Fibroblast of skin of left biceps (primary cell): ENCODE measurements at regions not wholly inside any gene's neighbourhood (a gene's known extent, or its start where the extent isn't known, plus 50 kb on each side); places are given as distances from the start of the nearest gene placed in this dataset.

Experiments used
- DNase-seq, 2 experiments: peaks; one replicate each; pipeline ENCODE4 v3.0.0-alpha.2; 2013; ENCODE audit warnings: low read depth in 2 of 2

DNA sequence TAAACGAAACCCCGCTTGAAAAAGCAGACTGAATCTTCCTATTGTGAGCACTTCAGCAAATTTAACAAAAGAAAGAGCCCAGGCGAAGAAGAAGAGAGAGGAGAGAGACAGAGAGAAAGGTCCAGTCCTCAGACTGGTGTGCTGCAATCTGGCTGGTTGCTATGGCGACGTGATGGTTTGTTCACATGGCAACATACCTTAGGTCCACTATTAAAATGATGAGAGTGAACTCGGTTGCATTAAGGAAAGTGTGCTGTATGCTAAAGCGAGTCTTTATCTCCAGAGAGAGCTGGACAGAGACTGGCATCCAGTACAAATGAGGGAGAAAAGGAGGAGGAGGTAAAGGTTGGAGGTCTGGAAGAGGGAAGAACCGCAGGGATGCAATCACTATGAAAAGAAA lies 271.8 kb upstream of the ZFHX3 start:
- DNase-seq = no peak

DNA sequence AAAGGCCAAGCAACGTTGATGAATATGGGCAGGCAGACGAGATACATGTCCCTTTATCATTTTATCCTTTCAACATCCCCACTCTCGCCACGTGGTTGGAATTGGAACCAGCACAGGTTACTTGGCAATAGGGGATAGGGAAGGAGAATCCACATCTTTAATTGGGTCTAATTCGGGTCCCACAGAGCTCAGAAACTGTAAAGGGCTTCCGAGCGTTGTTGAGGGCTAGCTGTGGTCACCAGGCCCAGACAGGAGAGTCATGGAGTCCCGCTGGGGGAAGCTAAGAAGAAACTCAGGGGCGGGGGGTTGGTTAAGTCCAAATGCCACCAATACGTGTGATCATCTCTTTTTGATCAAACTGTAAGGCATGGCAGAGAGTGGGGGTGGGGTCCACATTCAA lies 271.3 kb upstream of the ZFHX3 start:
- DNase-seq = no peak

DNA sequence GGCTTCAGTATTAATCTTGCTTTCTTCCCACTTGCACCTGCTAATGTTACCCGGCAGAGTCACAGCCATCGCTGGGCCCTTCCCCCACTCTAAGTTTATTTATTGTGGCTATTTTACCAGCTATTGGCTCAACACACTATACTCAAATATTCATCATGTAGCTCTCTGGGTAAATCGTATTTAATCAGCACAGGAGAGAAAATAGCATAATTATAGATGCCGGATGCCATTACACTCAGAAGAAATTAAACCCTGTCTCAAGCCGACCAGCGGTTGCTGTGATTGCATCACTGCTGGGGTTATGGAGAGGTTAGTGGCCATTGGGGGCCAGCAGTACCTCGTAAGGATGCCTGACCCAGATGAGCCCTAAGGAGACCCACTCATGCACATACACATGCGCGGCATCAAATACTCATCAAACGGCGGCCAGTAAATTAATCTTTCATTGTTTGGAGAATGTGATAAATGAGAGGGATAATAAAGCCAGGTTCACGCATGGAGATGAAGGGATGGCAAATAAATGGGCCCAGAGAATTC lies 269.5 kb upstream of the ZFHX3 start:
- DNase-seq = no peak

DNA sequence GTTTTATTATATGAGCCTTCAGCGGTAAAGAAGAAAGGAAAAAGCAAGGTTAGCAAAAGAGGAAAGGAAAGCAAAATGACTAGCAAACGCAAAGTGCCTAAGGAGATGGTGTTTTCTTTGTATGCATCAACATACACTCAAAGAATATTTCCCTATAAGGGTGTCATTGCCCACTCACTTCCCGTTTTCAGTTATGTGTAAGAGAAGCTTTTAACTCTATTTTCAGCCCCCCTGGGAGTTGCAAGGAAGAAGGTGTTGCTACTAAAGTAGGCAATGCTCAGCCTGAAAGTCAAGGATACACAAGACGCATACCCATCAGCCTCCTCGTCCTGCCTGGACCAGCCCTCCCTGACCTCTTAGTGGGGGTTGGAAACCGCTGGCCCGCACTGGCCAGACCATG lies 267.7 kb upstream of the ZFHX3 start:
- no peak for DNase-seq

DNA sequence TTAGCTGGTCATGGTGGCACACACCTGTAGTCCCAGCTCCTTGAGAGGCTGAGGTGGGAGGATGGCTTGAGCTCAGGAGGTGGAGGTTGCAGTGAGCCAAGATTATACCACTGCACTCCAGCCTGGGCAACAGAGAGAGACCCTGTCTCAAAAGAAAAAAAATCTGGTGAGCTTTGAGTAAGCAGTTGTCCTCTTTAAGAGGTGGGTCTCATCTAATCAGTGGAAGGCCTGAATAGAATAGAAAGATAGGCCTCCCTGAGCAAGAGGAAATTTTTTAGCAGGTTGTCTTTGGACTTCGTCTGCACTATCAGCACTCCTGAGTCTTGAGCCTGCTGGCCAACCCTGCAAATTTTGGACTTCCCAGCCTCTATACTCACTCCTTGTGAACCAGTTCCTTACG lies 266.0 kb upstream of the ZFHX3 start:
- no peak for DNase-seq

DNA sequence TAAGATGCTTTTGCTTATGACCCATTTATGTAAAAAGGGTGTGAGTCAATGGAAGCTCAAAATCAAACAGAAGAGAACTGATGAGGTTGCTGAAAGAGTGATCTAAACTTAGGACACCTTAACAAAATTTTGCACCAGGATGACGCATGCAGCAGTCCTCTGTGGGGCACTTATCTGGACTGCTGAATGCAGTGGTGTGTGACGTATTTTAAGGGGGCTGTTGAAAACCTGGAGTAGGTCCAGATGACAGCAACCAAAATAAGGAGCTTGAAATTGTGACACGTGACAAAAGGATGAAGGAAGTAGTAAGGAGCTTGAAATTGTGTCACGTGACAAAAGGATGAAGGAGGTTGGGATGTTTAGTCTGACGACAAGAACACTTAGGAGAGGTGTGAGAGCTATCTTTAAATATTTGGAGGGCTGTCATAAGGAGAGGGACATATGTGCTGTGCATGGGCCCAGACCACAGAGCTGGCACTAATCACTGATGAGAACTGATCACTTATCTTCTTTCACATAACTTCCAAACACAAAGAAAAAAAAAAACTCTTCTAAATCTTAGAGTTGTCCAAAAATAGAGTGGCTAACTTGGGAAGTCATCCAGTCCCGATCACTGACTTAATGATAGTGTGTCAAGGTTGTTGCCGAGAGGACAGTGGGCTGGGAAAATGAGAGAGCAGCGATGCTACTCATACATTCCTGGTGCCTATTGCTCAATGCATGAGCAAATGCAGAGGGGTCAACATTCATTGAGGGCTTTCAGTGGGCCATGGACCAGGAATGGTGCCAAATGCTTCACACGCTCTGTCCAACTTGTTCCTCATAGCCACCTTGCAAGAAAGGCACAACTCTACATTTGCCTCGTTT lies 264.2 kb upstream of the ZFHX3 start:
- no peak for DNase-seq

DNA sequence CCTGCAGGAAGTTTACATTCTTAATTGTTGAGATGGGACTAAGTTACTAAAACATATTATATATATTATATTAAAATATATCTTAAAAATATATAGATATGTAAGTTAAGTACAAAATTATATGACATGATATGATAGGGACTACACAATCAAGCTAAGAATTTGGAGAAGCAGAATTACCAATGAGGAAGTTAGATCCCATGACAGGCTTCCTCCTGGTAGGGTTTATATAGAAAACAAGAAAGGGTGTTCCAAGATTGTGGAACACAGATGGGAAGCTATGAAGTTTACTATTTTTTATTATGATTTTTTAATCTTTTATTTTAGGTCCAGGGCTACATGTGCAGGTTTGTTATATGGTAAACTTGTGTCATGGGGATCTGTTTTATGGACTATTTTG lies 260.8 kb upstream of the ZFHX3 start:
- no peak for DNase-seq

DNA sequence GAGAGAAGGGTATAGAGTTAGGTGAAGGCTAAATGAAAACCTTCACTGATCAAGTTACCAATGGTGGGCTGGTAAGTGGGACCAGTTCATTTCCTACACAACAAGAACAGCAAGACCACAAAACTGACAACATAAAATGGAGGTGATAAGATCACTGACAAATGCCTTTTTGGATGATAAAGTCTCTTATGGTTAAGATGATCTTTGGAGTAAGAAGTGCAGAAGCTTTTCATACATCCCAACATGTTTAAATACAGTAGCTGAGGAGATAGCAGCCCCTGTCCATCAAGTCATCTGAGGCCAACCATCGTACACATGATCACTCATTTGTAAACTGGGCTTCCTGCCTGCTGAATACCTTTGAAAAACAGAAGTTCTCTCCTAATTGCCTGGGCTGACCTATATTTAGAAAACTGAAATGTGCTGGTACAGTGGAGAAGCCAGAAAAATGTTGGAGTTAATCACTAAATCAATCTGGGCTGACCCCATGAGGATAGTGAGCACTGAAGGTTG lies 259.0 kb upstream of the ZFHX3 start:
- DNase-seq = no peak

DNA sequence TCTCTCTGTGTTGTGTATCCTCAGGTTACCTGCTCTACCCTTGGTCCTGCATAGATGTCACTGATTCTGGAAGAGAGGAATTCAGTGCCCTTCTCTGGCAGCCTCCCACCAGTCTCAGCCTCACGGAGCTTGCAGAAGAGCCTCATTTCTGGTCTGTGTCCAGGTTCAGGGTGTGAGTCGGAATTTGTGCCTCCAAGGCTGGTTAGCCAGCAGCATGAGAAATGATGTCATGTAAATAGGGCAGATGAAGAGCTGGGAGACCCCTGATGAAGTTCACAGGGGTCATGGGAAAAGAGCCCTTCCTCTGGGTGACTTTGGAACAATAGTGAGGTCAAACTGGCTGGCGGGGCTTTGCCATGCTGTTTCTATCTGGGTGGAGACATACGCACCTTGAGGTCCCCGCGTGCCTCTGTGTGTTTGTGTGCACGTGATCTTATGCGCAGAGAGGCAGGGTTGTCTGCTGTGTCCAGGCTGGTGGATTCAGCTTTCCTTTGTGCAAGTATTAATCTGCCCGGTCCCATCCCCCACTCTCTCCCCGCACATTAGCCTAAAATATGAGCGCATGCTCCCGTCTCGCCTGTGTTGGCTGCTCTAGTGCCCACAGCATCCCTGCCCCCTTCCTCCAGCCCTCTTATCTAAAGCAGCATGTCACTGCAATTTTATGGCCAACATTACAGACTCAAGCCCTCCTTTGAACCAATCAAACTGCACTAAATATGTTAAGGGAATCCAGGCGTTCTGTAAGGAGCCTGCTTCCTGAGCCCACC lies 256.3 kb upstream of the ZFHX3 start:
- no peak for DNase-seq

DNA sequence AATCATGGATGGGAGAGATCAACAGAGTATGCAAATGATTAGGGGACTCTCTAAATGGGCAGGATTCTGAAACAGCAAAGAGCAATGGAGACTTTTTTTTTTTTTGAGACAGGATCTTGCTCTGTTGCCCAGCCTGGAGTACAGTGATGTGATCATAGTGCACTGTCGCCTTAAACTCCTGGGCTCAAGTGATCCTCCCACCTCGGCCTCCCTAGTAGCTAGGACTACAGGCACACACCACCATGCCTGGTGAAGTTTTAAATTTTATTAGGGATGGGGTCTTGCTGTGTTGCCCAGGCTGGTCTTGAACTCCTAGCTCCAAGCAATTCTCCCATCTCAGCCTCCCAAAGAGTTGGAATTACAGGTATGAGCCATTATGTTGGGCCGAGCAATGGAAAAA lies 255.0 kb upstream of the ZFHX3 start:
- DNase-seq = no peak

DNA sequence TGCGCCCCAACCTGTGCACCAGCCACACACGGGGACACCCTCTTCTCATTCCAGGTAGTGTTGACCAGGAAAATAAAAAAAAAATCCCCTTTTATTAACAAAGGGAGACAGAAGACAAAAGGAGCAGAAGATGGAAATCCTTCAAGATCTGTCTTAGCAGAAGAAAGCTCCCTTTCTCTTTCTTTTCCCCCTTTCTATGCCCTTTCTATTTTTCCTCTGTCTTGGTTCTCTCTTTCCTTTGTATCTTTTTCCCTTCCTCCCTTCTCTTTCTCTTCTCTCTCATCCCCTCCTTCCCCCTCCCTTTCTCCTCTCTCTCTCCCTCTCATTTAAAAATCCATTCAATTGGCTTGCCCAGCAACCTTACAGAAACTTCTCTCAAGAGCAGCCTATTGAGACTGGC lies 254.1 kb upstream of the ZFHX3 start:
- no peak for DNase-seq

DNA sequence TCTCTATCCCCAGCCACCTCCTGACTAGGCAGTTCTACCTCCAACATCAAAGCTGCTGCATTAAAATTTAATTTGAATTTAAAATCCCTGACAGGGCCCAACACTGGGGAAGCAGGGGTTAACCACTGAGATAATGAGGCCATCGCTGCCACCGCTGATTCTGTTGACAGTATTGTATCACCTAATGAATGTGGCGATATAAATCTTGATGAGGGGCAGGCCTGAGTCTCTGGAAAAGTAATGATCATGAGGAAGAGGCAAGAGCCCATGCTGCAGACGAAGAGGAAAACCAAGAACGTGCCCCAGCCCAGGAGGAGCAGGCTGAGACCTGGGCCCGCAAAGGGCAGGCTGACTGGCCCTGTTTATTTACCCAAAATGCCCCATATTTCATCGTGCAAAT lies 251.4 kb upstream of the ZFHX3 start:
- DNase-seq = no peak

DNA sequence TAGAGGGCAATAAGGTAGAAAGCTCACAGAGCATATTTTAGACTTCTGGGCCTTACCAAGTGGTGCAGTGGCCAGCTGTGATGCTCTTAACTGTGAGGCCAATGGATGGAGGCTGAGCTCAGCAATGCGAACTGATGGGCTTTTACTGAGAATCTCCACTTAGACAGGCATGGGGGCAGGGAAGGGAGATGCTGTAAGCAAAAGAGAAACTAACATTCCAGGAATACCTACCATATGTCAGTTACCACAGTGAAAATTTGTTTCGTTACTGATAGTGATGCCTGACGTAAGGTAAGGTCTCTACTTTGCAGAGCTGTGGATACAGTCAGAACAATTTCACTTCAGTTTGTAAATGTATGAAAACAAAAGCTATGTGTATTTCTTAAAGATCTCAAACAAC lies 250.6 kb upstream of the ZFHX3 start:
- peak; percentile 19 to 24 for DNase-seq

DNA sequence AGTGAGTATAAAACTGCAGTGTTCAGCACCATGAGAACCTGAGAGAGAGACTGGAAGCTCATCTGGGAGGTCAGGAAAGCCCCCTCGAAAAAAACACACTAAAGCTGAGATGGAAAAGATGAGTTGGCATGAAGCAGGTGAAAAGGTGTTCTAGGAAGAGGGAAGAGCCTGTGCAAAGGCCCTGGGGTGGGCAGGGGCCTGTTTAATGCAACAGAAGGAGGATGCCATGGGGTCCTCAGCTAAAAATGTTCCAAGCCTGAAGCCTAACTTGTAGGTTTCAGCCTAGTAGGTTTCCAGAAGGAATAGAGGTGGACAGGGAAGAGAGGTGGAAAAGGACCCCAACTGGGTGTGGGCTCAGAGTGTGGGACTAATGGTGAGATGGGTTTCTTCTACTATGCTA lies 242.3 kb upstream of the ZFHX3 start:
- no peak for DNase-seq

DNA sequence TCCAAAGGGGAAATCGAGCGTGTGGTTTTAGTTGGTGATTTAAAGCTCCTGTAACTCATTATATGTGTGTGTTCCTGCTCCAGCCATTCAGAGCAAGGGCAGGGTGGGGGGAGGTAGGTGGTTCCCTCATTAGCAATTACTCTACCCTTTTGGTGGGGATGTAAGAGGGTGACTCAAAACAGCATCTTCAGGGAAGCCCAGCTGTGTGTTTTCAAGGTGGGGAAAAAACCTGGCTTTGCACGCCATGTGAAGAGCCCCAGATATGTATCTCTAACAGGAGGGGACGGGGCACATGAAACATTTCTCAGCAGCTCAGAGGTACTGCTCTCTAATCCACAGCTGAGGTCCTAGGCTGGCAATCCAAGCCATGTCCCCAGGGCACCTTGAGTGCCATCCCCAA lies 241.3 kb upstream of the ZFHX3 start:
- no peak for DNase-seq

DNA sequence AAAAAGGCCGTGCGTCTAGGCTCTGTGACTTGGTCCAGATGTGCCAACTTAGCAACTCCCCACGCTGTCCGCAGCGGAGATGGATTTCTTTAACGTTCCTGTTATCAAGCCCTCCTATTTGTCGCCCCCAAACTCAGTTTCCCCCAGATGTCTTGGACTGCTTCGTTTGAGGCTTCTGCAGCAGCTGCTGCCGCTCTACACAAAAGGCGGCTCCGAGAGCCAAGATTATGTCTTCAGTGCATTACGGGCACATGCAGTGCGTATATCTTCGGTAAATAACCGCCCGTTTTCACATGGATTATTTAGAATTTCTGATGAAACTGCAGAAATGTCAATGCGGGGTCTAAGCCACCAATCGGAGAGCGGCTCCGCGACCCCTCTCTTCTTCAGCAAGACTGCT lies 240.6 kb upstream of the ZFHX3 start:
- no peak for DNase-seq

DNA sequence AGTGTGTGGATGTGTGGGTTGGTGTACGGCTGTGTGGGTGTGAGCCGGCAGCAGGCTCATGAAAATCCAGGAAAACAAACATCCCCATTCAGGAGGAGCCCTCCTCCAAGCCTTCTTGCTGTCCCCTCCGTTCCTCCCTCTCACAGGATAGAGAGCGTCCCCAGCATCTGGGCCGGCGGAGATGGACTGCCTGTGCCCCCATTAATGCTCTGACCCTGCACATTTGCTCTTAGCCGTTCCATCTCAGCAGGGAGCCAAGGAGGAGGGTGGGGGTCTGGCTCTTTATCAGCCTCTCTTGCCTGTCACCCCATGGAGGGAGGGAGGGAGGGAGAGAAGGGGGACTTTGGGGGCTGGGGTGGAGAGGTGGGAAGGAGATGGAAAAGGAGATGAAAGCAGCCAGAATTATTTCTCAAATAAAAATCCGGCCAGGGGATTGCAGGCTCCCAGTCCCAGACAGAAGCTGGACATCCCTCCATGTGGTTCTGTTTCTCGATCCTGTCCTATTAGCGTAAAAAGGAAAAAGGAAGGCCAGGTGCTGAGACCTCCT lies 240.0 kb upstream of the ZFHX3 start:
- DNase-seq = no peak

DNA sequence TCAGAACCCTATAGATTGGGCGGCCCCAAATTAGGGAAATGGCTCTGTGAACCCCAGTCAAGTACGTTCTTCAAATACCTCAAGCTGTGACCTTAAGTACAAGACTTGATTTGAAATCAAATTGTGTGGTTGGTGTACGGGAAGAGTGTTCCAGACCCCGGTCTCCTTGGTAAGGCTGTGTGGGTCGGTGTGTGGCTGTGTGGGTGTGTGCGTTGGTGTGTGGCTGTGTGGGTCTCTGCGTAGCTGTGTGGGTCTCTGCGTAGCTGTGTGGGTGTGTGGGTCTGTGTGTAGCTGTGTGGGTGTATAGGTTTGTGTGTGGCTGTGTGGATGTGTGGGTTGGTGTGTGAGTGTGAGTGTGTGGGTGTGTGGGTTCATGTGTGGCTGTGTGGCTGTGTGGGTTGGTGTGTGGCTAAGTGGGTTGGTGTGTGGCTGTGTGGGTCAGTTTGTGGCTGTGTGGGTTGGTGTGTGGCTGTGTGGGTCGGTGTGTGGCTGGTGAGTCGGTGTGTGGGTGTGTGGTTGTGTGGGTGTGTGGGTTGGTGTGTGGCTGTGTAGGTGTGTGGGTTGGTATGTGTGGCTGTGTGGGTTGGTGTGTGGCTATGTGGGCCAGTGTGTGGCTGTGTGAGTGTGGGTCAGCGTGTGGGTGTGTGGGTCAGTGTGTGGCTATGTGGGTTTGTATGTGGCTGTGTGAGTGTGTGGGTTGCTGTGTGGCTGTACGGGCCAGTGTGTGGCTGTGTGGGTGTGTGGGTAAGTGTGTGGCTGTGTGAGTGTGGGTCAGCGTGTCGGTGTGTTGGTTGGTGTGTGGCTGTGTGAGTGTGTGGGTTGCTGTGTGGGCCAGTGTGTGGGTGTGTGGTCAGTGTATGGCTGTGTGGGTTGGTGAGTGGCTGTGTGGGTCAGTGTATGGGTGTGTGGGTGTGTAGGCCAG lies 238.7 kb upstream of the ZFHX3 start:
- no peak for DNase-seq

DNA sequence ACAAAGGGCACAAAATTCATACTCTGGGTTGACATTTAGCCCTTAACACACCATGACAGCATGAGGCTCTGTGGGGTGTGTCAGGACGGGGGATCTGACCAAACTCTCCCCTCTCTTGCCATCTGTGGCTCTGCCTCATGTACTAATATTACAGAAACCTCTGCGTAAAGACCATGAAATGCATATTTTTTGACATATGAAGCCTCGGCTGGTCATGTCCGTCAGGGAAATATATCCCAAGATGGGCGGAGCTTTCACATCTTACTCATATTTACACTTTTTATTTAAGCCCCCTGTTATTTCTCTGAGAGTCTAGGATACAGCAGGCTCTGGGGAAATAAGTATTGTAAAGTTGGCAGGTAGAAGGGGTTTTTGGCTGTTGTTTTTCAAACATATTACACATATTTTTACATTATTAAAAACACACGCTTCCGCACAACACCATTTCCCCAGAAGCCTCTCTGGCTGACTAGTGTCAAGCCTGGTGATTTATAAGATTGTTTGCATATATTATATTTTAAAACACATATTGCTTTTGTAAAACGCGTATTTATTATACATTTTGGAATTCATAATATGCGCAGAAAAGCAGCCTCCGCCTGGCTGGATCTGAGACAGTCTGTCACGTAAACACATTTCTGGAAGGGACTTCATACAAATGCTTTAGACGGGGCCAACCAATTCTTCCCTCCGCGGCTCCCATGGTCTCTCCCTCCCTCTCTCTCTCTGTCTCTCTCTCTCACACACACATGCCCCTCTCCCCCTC lies 237.7 kb upstream of the ZFHX3 start:
- DNase-seq = peak; percentile 50 to 52

DNA sequence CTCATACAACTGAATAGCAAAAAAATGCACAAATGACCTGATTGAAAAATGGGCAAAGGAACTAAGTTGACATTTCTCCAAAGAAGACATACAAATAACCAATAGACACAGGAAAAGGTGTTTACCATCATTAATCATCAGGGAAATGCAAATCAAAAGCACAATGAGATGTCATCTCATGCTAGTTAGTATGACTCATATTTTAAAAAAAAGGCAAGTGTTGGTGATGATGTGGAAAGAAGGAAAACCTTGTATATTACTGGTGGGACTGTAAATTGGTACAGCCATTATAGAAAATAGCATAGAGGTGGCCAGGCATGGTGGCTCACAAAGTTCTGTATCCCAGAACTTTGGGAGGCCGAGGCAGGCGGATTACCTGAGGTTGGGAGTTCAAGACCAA lies 232.5 kb upstream of the ZFHX3 start:
- no peak for DNase-seq

DNA sequence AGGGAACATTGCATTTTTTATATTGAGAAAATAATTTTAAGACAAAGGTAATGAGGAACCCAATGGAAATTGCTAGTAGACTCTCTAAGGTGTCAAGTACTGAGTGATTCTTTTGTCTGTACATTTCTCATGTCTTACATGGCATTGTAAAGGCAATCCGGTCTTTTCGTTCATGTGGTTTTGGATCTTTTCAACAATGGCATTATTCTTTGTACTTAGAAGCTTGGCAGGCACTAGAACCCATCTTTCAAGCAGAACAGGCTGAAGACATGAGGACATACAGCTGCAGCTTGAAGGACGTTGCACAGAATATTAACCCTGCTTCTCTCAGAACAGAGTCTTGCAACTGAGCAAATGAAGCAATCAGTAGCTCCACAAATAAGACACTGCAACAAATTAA lies 231.5 kb upstream of the ZFHX3 start:
- no peak for DNase-seq
